Spleen (tissue), 11 donors: ENCODE measurements at regions not wholly inside any gene's neighbourhood (a gene's known extent, or its start where the extent isn't known, plus 50 kb on each side); places are given as distances from the start of the nearest gene placed in this dataset.

Experiments
- DNase-seq: peaks from one replicate; pipeline ENCODE4 v3.0.0-alpha.2; 2020
- H3K27ac ChIP-seq, 8 donors: fragments of 200-600 bp; sonication (generic) in 7 of 8; 1 replicate in 4 of 8; 2 replicates in 4 of 8; pipeline versions ENCODE4 v1.5.0 to v1.8.0; 2016 to 2021; ENCODE audit warnings: inconsistent platforms in 4 of 8, mild to moderate bottlenecking in 4 of 8, moderate library complexity in 1 of 8
- H3K27me3 ChIP-seq, 7 donors: fragments of 200-600 bp; sonication (generic) in 6 of 7; replicated peaks in 1 of 7; 1 replicate in 4 of 7; 2 replicates in 3 of 7; pipeline versions ENCODE4 v1.5.0 to v1.8.0; 2016 to 2021; ENCODE audit warnings: inconsistent platforms in 3 of 7, mild to moderate bottlenecking in 1 of 7
- H3K36me3 ChIP-seq, 6 donors: fragments of 200-600 bp; sonication (generic) in 5 of 6; 1 replicate in 4 of 6; 2 replicates in 2 of 6; pipeline versions ENCODE4 v1.5.0 to v1.8.0; 2016 to 2021; ENCODE audit warnings: inconsistent platforms in 2 of 6
- H3K4me1 ChIP-seq, 6 donors: fragments of 200-600 bp; sonication (generic) in 5 of 6; 1 replicate in 3 of 6; 2 replicates in 3 of 6; pipeline versions ENCODE4 v1.5.0 to v1.8.0; 2016 to 2021; ENCODE audit warnings: inconsistent platforms in 3 of 6
- H3K4me3 ChIP-seq, 8 donors: fragments of 200-600 bp; sonication (generic) in 7 of 8; 1 replicate in 4 of 8; 2 replicates in 4 of 8; pipeline versions ENCODE4 v1.5.0 to v1.8.0; 2016 to 2021; ENCODE audit warnings: inconsistent platforms in 4 of 8, mild to moderate bottlenecking in 4 of 8, moderate library complexity in 2 of 8
- H3K9me3 ChIP-seq, 8 donors: fragments of 200-600 bp; sonication (generic) in 7 of 8; 1 replicate in 4 of 8; 2 replicates in 4 of 8; pipeline versions ENCODE4 v1.5.0 to v1.8.0; 2016 to 2021; ENCODE audit warnings: inconsistent platforms in 4 of 8
- CTCF ChIP-seq, 11 experiments: fragments of 200-600 bp in 7 of 11; fragments of 450-650 bp in 4 of 11; sonication (generic) in 4 of 11; IDR thresholded peaks in 8 of 11; conservative IDR thresholded peaks in 3 of 11; 1 replicate in 7 of 11; 2 replicates in 4 of 11; pipeline versions ENCODE4 v1.4.0 to v1.8.0; 2016 to 2021; ENCODE audit warnings: antibody characterized with exemption in 11 of 11, inconsistent platforms in 4 of 11, mild to moderate bottlenecking in 1 of 11
- POLR2A ChIP-seq, 3 donors: fragments of 450-650 bp; IDR thresholded peaks; one replicate each; pipeline ENCODE4 v1.5.1; 2017; ENCODE audit warnings: antibody characterized with exemption in 3 of 3, mild to moderate bottlenecking in 1 of 3
- POLR2AphosphoS5 ChIP-seq, 3 donors: sonication (generic); formaldehyde crosslinking; IDR thresholded peaks; one replicate each; pipeline ENCODE4 v1.5.1; 2017; ENCODE audit warnings: antibody characterized with exemption in 3 of 3
- WGBS, 5 donors: extraction: QIAGEN DNeasy Blood & Tissue Kit in 3 of 5; methylation state at CpG; one replicate each; pipeline versions ENCODE4 v1.1.5 to v1.1.7; 2013 to 2018; 5-methylcytosine and 5-hydroxymethylcytosine counted together
- intact Hi-C: fragments of 100-400 bp; cut with DNase I; formaldehyde crosslinking; loops from one replicate; pipeline ENCODE4 v1.15.0; 2023; ENCODE audit warnings: low total_unique reads
- donor health status: healthy with polysubstance abuse.
- donor health status: DM: no; HTN: no; CAD: no; lungs with moderate emphysema.
- donor health status: DM: no; HTN: no; CAD: no.
- donor health status: Bipolar disorder and iron deficiency.
- donor health status: healthy.
- donor health status: DM: no; HTN: no; CAD: no.
- donor health status: DM: yes; HTN: yes; CAD: no.

GRCh38 chr9:107888773-107889227 is 399.2 kb upstream of the KLF4 start:
- Histone ChIP-seq H3K9me3 (peaks cover 0 to 8% (median 3%) of the 10 kb centered on the region in 8 donors), H3K27ac (no peak overlapping the region), H3K4me1 (peaks cover 3 to 7% (median 4%) of the 10 kb centered on the region in 6 donors), H3K27me3 (no peaks in the 10 kb centered on the region), H3K36me3 (no peaks in the 10 kb centered on the region), H3K4me3 (no peak overlapping the region)
- TF ChIP-seq POLR2AphosphoS5 (IDR thresholded peaks at IDR 0.05), result no peak
- no peak for TF ChIP-seq POLR2A (IDR thresholded peaks at IDR 0.05)
- TF ChIP-seq CTCF (IDR thresholded peaks at IDR 0.05 in 8 of 11, conservative IDR thresholded peaks at IDR 0.05 in 3 of 11), result no peak
- intact Hi-C loops, result no loop called here
- no peak for DNase-seq
- 91 to 98% (median 96%) methylated on average over 2 of the region's 2 CpGs for WGBS, 5 donors

- no peak for TF ChIP-seq POLR2A (IDR thresholded peaks at IDR 0.05)
- TF ChIP-seq CTCF (IDR thresholded peaks at IDR 0.05 in 8 of 11, conservative IDR thresholded peaks at IDR 0.05 in 3 of 11), result no peak
- TF ChIP-seq POLR2AphosphoS5 (IDR thresholded peaks at IDR 0.05), result no peak
- peaks cover 0 to 8% (median 3%) of the 10 kb centered on the region in 8 donors for H3K9me3 ChIP-seq
- DNase-seq, result no peak
- no peaks in the 10 kb centered on the region for H3K36me3 ChIP-seq
- no peak overlapping the region for H3K4me3 ChIP-seq
- no peaks in the 10 kb centered on the region for H3K27me3 ChIP-seq
- peaks cover 4 to 17% (median 11%) of the 10 kb centered on the region in 6 donors for H3K4me1 ChIP-seq
- H3K27ac ChIP-seq, result no peak overlapping the region
- intact Hi-C loops, result no loop called here
Measured at GRCh38 chr9:107886826-107887225, 397.3 kb upstream of the KLF4 start.

GRCh38 chr9:107883496-107884124 is 394.0 kb upstream of the KLF4 start:
- H3K4me1 ChIP-seq, result peaks cover 4 to 18% (median 11%) of the 10 kb centered on the region in 6 donors
- no peaks in the 10 kb centered on the region for H3K9me3 ChIP-seq
- H3K27me3 ChIP-seq, result no peaks in the 10 kb centered on the region
- TF ChIP-seq CTCF (IDR thresholded peaks at IDR 0.05 in 8 of 11, conservative IDR thresholded peaks at IDR 0.05 in 3 of 11) (no peak), POLR2A (IDR thresholded peaks at IDR 0.05) (no peak), POLR2AphosphoS5 (IDR thresholded peaks at IDR 0.05) (no peak)
- no peaks in the 10 kb centered on the region for H3K36me3 ChIP-seq
- intact Hi-C loops, result no loop called here
- no peak overlapping the region for H3K4me3 ChIP-seq
- peak overlapping the region in 1 of 8 donors; percentile 14 for H3K27ac ChIP-seq
- no peak for DNase-seq
- 49 to 65% (median 61%) methylated on average over 4 of the region's 4 CpGs for WGBS, 5 donors

- H3K9me3 ChIP-seq, result no peaks in the 10 kb centered on the region
- intact Hi-C loops, result no loop called here
- WGBS, 5 donors, result 78 to 89% (median 84%) methylated on average over 2 of the region's 2 CpGs
- TF ChIP-seq POLR2AphosphoS5 (IDR thresholded peaks at IDR 0.05), result no peak
- TF ChIP-seq POLR2A (IDR thresholded peaks at IDR 0.05), result no peak
- TF ChIP-seq CTCF (IDR thresholded peaks at IDR 0.05 in 8 of 11, conservative IDR thresholded peaks at IDR 0.05 in 3 of 11), result no peak
- no peak overlapping the region for H3K27ac ChIP-seq
- H3K27me3 ChIP-seq, result no peaks in the 10 kb centered on the region
- H3K4me3 ChIP-seq, result no peak overlapping the region
- peaks cover 4 to 22% (median 11%) of the 10 kb centered on the region in 6 donors for H3K4me1 ChIP-seq
- H3K36me3 ChIP-seq, result no peaks in the 10 kb centered on the region
- DNase-seq, result no peak
Measured at GRCh38 chr9:107881626-107882300, 392.2 kb upstream of the KLF4 start.
